ENCODE measurements at regions not wholly inside any gene's neighbourhood (a gene's known extent, or its start where the extent isn't known, plus 50 kb on each side); places are given as distances from the start of the nearest gene placed in this dataset.

DNA sequence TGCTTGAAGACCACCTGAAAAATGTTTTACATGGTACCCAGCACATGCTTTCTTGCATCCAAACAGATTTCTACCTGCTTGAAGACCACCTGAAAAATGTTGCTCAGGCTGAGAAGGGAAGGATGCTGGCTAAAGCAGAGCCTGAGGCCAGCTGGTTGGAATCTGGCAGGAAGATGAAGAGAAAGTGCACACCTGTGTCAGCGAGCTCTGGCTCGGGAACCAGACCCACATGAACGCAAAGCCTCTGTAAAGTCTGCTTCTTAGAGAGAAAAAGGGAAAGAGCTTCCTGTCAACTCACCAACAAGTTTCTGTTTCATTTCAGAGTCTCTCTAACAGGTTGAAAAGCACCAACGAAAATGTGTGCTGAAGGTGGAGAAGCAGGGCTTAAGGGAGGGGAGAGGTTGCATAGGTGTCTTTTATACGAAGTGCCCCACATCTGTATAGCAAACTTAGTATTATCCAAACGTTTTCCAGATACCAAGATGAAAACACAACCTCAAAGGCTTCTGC is 226.0 kb downstream of the TOX3 start:
- no peak for ATAC-seq

GRCh38 chr16:52318302-52319009 is 228.5 kb downstream of the TOX3 start:
- no peak for TF ChIP-seq ZFP3 (CRISPR knock-in tag; IDR thresholded peaks at IDR 0.05)
- TF ChIP-seq TCF4 (CRISPR knock-in tag; IDR thresholded peaks at IDR 0.05; ENCODE audit: borderline replicate concordance), result no peak
- TF ChIP-seq GLIS3 (CRISPR knock-in tag; IDR thresholded peaks at IDR 0.05), result no peak
- no peak for TF ChIP-seq SNAI2 (CRISPR knock-in tag; IDR thresholded peaks at IDR 0.05)
- no peak for ATAC-seq

More for the DNA sequence above, 226.0 kb downstream of the TOX3 start:
- no peak for TF ChIP-seq ZFP30 (CRISPR knock-in tag; IDR thresholded peaks at IDR 0.05)
- TF ChIP-seq ESRRG (CRISPR knock-in tag; IDR thresholded peaks at IDR 0.05), result no peak
- no peak for TF ChIP-seq CSRNP3 (CRISPR knock-in tag; IDR thresholded peaks at IDR 0.05)
- no peak for TF ChIP-seq GLIS3 (CRISPR knock-in tag; IDR thresholded peaks at IDR 0.05)
- TF ChIP-seq ARNTL (CRISPR knock-in tag; IDR thresholded peaks at IDR 0.05; ENCODE audit: borderline replicate concordance, low read depth), result no peak
- no peak for TF ChIP-seq RARB (CRISPR knock-in tag; IDR thresholded peaks at IDR 0.05)
- TF ChIP-seq ZNF8 (CRISPR knock-in tag; IDR thresholded peaks at IDR 0.05), result no peak
- no peak for TF ChIP-seq ZNF565 (CRISPR knock-in tag; conservative IDR thresholded peaks at IDR 0.05; ENCODE audit: low read depth)
- no peak for TF ChIP-seq TSHZ2 (CRISPR knock-in tag; IDR thresholded peaks at IDR 0.05)
- TF ChIP-seq ZC3H10 (CRISPR knock-in tag; IDR thresholded peaks at IDR 0.05), result no peak
- TF ChIP-seq TOX (CRISPR knock-in tag; IDR thresholded peaks at IDR 0.05; ENCODE audit: borderline replicate concordance), result no peak
- TF ChIP-seq PATZ1 (CRISPR knock-in tag; IDR thresholded peaks at IDR 0.05; ENCODE audit: borderline replicate concordance), result no peak
- TF ChIP-seq ZNF70 (CRISPR knock-in tag; IDR thresholded peaks at IDR 0.05), result no peak
- TF ChIP-seq OSR1 (CRISPR knock-in tag; IDR thresholded peaks at IDR 0.05), result no peak
- no peak for TF ChIP-seq ISL1 (CRISPR knock-in tag; IDR thresholded peaks at IDR 0.05)
- no peak for TF ChIP-seq TCF4 (CRISPR knock-in tag; IDR thresholded peaks at IDR 0.05; ENCODE audit: borderline replicate concordance)
- no peak for TF ChIP-seq POU6F1 (CRISPR knock-in tag; IDR thresholded peaks at IDR 0.05; ENCODE audit: borderline replicate concordance, low read depth)

DNA sequence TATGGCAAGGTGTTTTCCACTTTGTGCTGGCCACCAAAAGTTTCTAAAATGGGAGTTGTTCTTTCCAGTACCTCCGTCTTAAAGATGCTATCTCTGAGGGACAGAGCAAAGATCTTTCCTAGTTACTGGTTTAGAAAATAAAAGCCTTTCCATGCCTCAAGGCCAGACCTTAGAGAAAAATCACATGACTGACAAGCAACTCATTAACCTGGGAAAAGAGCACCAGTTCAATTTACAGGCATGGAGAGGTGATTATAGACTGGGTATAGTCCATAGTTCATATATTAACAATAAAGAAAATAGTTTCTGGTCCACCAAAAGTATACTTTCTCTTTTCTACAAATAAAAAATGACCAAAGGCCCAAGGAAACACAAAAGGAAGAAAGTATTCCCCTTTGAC is 230.7 kb downstream of the TOX3 start:
- ATAC-seq, result no peak
- TF ChIP-seq ZNF70 (CRISPR knock-in tag; IDR thresholded peaks at IDR 0.05), result no peak
- TF ChIP-seq ZFP30 (CRISPR knock-in tag; IDR thresholded peaks at IDR 0.05), result no peak
- TF ChIP-seq ZC3H10 (CRISPR knock-in tag; IDR thresholded peaks at IDR 0.05), result no peak
- no peak for TF ChIP-seq PPARA (CRISPR knock-in tag; IDR thresholded peaks at IDR 0.05; ENCODE audit: borderline replicate concordance)
- no peak for TF ChIP-seq PATZ1 (CRISPR knock-in tag; IDR thresholded peaks at IDR 0.05; ENCODE audit: borderline replicate concordance)
- TF ChIP-seq ZNF8 (CRISPR knock-in tag; IDR thresholded peaks at IDR 0.05), result no peak
- TF ChIP-seq CSDC2 (CRISPR knock-in tag; IDR thresholded peaks at IDR 0.05), result no peak
- TF ChIP-seq TCF4 (CRISPR knock-in tag; IDR thresholded peaks at IDR 0.05; ENCODE audit: borderline replicate concordance), result no peak
- TF ChIP-seq BACH2 (CRISPR knock-in tag; IDR thresholded peaks at IDR 0.05; ENCODE audit: borderline replicate concordance), result no peak
- no peak for TF ChIP-seq ESRRG (CRISPR knock-in tag; IDR thresholded peaks at IDR 0.05)
- TF ChIP-seq SNAI2 (CRISPR knock-in tag; IDR thresholded peaks at IDR 0.05), result no peak
- no peak for TF ChIP-seq ISL1 (CRISPR knock-in tag; IDR thresholded peaks at IDR 0.05)
- TF ChIP-seq GLIS3 (CRISPR knock-in tag; IDR thresholded peaks at IDR 0.05), result no peak
- TF ChIP-seq ZNF565 (CRISPR knock-in tag; conservative IDR thresholded peaks at IDR 0.05; ENCODE audit: low read depth), result no peak
